CD14-positive monocyte (primary cell): ENCODE measurements at regions not wholly inside any gene's neighbourhood (a gene's known extent, or its start where the extent isn't known, plus 50 kb on each side); places are given as distances from the start of the nearest gene placed in this dataset.

ENCODE experiments used
- DNase-seq, 3 donors: peaks; one replicate each; pipeline ENCODE4 v3.0.0-alpha.2; 2011 to 2022
- H2AFZ ChIP-seq: 2 replicates; pipeline ENCODE4 v1.6.0; 2012; ENCODE audit warnings: mild to moderate bottlenecking, low read depth, low read length, inconsistent platforms; ENCODE audit not compliant: insufficient read depth, poor library complexity, severe bottlenecking
- H3K27ac ChIP-seq, 2 donors: 1 replicate in 1 of 2; 2 replicates in 1 of 2; pipeline ENCODE4 v1.5.1; 2012 to 2013; ENCODE audit warnings: low read length in 2 of 2, control low read depth in 1 of 2, inconsistent platforms in 1 of 2, low read depth in 1 of 2, mild to moderate bottlenecking in 1 of 2
- H3K27me3 ChIP-seq, 2 donors: one replicate each; pipeline versions ENCODE4 v1.6.0 to v1.6.1; 2011 to 2013; ENCODE audit warnings: low read length in 2 of 2; ENCODE audit not compliant: control insufficient read depth in 2 of 2, insufficient read depth in 2 of 2
- H3K36me3 ChIP-seq, 2 donors: replicated peaks in 1 of 2; 1 replicate in 1 of 2; 2 replicates in 1 of 2; pipeline versions ENCODE4 v1.5.1 to v1.6.1; 2012 to 2013; ENCODE audit warnings: low read length in 2 of 2, control low read depth in 1 of 2, inconsistent platforms in 1 of 2, mild to moderate bottlenecking in 1 of 2; ENCODE audit not compliant: insufficient read depth in 2 of 2, control insufficient read depth in 1 of 2
- H3K4me1 ChIP-seq, 2 donors: 1 replicate in 1 of 2; 2 replicates in 1 of 2; pipeline versions ENCODE4 v1.5.1 to v1.6.1; 2012 to 2013; ENCODE audit warnings: low read length in 2 of 2, control low read depth in 1 of 2, inconsistent platforms in 1 of 2, mild to moderate bottlenecking in 1 of 2, moderate library complexity in 1 of 2; ENCODE audit not compliant: insufficient read depth in 2 of 2, control insufficient read depth in 1 of 2
- H3K4me2 ChIP-seq: replicated peaks from 2 replicates; pipeline ENCODE3; 2012; ENCODE audit warnings: low read length, moderate library complexity, mild to moderate bottlenecking; ENCODE audit not compliant: poor library complexity, severe bottlenecking; ENCODE audit errors: extremely low read depth
- H3K4me3 ChIP-seq, 3 experiments: fragments of 200-600 bp in 1 of 3; sonication (generic) in 1 of 3; replicated peaks in 1 of 3; 1 replicate in 2 of 3; 2 replicates in 1 of 3; pipeline ENCODE4 v1.5.1; 2011 to 2013; ENCODE audit warnings: low read length in 3 of 3, mild to moderate bottlenecking in 3 of 3, control low read depth in 2 of 3, low read depth in 2 of 3, inconsistent platforms in 1 of 3, moderate library complexity in 1 of 3
- H3K79me2 ChIP-seq: 2 replicates; pipeline ENCODE4 v1.6.0; 2012; ENCODE audit warnings: mild to moderate bottlenecking, control low read depth, inconsistent platforms, low read length, moderate library complexity; ENCODE audit not compliant: insufficient read depth
- H3K9ac ChIP-seq: 2 replicates; pipeline ENCODE4 v1.6.0; 2017; ENCODE audit warnings: low read length, mild to moderate bottlenecking; ENCODE audit not compliant: insufficient read depth, poor library complexity, severe bottlenecking
- H3K9me3 ChIP-seq, 2 donors: replicated peaks in 1 of 2; 1 replicate in 1 of 2; 2 replicates in 1 of 2; pipeline versions ENCODE4 v1.5.1 to v1.6.1; 2012 to 2013; ENCODE audit warnings: low read length in 2 of 2, control low read depth in 1 of 2; ENCODE audit not compliant: control insufficient read depth in 1 of 2, insufficient read depth in 1 of 2
- H4K20me1 ChIP-seq: 2 replicates; pipeline ENCODE4 v1.6.0; 2012; ENCODE audit warnings: mild to moderate bottlenecking, low read length, control low read depth, moderate library complexity; ENCODE audit not compliant: insufficient read depth
- H3K27ac Mint-ChIP-seq, 7 donors: one replicate each; pipeline ENCODE4 v1.8.0; 2020; ENCODE audit warnings: mild to moderate bottlenecking in 7 of 7, mixed read lengths in 7 of 7, moderate library complexity in 6 of 7, inconsistent platforms in 2 of 7
- H3K27me3 Mint-ChIP-seq, 3 donors: one replicate each; pipeline ENCODE4 v1.8.0; 2021 to 2022; ENCODE audit warnings: low read depth in 3 of 3, mild to moderate bottlenecking in 3 of 3, mixed read lengths in 3 of 3, moderate library complexity in 3 of 3, inconsistent platforms in 1 of 3
- H3K36me3 Mint-ChIP-seq, 2 donors: one replicate each; pipeline ENCODE4 v1.8.0; 2020; ENCODE audit warnings: mixed read lengths in 2 of 2, inconsistent platforms in 1 of 2, mild to moderate bottlenecking in 1 of 2
- H3K4me1 Mint-ChIP-seq: one replicate; pipeline ENCODE4 v1.8.0; 2020; ENCODE audit warnings: mild to moderate bottlenecking, mixed read lengths
- H3K4me3 Mint-ChIP-seq, 2 donors: one replicate each; pipeline ENCODE4 v1.8.0; 2020; ENCODE audit warnings: mild to moderate bottlenecking in 2 of 2, mixed read lengths in 2 of 2, moderate library complexity in 1 of 2
- H3K9me3 Mint-ChIP-seq, 7 donors: one replicate each; pipeline ENCODE4 v1.8.0; 2020 to 2022; ENCODE audit warnings: mixed read lengths in 7 of 7, mild to moderate bottlenecking in 6 of 7, moderate library complexity in 6 of 7, inconsistent platforms in 2 of 7
- WGBS: methylation state at CpG from one replicate; pipeline ENCODE4 v1.1.5; 2013; ENCODE audit warnings: missing lambda C conversion rate; ENCODE audit not compliant: insufficient coverage; 5-methylcytosine and 5-hydroxymethylcytosine counted together
- intact Hi-C, 2 donors: fragments of 100-400 bp; cut with micrococcal nuclease; formaldehyde crosslinking; loops; one replicate each; pipeline versions ENCODE4 v1.15.0 to v1.15.1; 2023
- TF ChIP-seq, protein P1 (sequence below): fragments of 200-600 bp; IDR thresholded peaks from one replicate; pipeline ENCODE4 v1.8.0; 2022; ENCODE audit warnings: antibody characterized with exemption, mild to moderate bottlenecking

- no peak overlapping the region for H3K4me3 ChIP-seq
- H3K4me1 ChIP-seq, result no peaks in the 10 kb centered on the region
- no peak overlapping the region for H3K4me3 Mint-ChIP-seq
- no peaks in the 10 kb centered on the region for H3K36me3 Mint-ChIP-seq
- intact Hi-C loops, result no loop called here
- no peaks in the 10 kb centered on the region for H3K9me3 ChIP-seq
- no peaks in the 10 kb centered on the region for H3K27me3 Mint-ChIP-seq
- H2AFZ ChIP-seq, result no peak overlapping the region
- no peak overlapping the region for H3K27ac ChIP-seq
- H3K4me1 Mint-ChIP-seq, result no peaks in the 10 kb centered on the region
- H3K79me2 ChIP-seq, result no peaks in the 10 kb centered on the region
- TF ChIP-seq, protein P1, sequence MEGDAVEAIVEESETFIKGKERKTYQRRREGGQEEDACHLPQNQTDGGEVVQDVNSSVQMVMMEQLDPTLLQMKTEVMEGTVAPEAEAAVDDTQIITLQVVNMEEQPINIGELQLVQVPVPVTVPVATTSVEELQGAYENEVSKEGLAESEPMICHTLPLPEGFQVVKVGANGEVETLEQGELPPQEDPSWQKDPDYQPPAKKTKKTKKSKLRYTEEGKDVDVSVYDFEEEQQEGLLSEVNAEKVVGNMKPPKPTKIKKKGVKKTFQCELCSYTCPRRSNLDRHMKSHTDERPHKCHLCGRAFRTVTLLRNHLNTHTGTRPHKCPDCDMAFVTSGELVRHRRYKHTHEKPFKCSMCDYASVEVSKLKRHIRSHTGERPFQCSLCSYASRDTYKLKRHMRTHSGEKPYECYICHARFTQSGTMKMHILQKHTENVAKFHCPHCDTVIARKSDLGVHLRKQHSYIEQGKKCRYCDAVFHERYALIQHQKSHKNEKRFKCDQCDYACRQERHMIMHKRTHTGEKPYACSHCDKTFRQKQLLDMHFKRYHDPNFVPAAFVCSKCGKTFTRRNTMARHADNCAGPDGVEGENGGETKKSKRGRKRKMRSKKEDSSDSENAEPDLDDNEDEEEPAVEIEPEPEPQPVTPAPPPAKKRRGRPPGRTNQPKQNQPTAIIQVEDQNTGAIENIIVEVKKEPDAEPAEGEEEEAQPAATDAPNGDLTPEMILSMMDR, result no peak
- no peak overlapping the region for H3K9ac ChIP-seq
- DNase-seq, result no peak
- H4K20me1 ChIP-seq, result no peaks in the 10 kb centered on the region
- H3K4me2 ChIP-seq, result no peak overlapping the region
- H3K27me3 ChIP-seq, result no peaks in the 10 kb centered on the region
- no peak overlapping the region for H3K27ac Mint-ChIP-seq
- no peaks in the 10 kb centered on the region for H3K36me3 ChIP-seq
- H3K9me3 Mint-ChIP-seq, result peaks cover 0 to 3% (median 0%) of the 10 kb centered on the region in 7 donors
Measured at GRCh38 chr4:85177679-85178078, 211.2 kb upstream of the WDFY3 start.

GRCh38 chr4:85180533-85180932, 214.0 kb upstream of the WDFY3 start:
- no peak overlapping the region for H3K9ac ChIP-seq
- H3K9me3 ChIP-seq, result no peaks in the 10 kb centered on the region
- no peaks in the 10 kb centered on the region for H3K27me3 ChIP-seq
- Mint-ChIP-seq H3K27me3 (no peaks in the 10 kb centered on the region), H3K9me3 (peaks cover 0 to 3% (median 0%) of the 10 kb centered on the region in 7 donors), H3K4me1 (no peaks in the 10 kb centered on the region), H3K27ac (no peak overlapping the region), H3K36me3 (no peaks in the 10 kb centered on the region), H3K4me3 (no peak overlapping the region)
- H3K27ac ChIP-seq, result no peak overlapping the region
- H3K4me1 ChIP-seq, result no peaks in the 10 kb centered on the region
- no peaks in the 10 kb centered on the region for H4K20me1 ChIP-seq
- intact Hi-C loops, result no loop called here
- no peak overlapping the region for H3K4me2 ChIP-seq
- H2AFZ ChIP-seq, result no peak overlapping the region
- 100% methylated on average over 1 of the region's 3 CpGs for WGBS
- no peak overlapping the region for H3K4me3 ChIP-seq
- TF ChIP-seq, protein P1, result no peak
- no peak for DNase-seq
- H3K79me2 ChIP-seq, result no peaks in the 10 kb centered on the region
- H3K36me3 ChIP-seq, result no peaks in the 10 kb centered on the region
